Fibroblast of skin of back (primary cell): ENCODE measurements at regions not wholly inside any gene's neighbourhood (a gene's known extent, or its start where the extent isn't known, plus 50 kb on each side); places are given as distances from the start of the nearest gene placed in this dataset.

ENCODE experiments used
- DNase-seq: peaks from one replicate; pipeline ENCODE4 v3.0.0-alpha.2; 2013

DNA sequence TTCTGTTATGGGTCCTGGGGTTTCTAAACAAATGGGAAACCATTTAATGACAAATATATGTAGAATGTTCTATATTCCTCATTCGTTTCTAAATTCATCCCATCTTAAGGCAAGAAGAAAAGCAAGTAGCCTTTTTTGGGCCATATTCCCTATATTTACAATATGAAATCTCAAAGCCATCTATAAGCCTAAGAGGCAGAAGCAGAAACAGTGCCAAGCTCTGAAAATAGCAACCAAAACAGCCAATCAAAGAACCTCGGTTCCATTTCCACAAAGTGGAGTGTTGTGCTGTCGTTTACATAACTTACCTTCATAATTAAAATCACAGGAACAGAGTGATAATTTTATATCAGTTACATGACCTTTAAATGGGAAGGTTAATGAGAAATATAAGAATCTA is 330.6 kb upstream of the GATB start:
- DNase-seq: no peak

DNA sequence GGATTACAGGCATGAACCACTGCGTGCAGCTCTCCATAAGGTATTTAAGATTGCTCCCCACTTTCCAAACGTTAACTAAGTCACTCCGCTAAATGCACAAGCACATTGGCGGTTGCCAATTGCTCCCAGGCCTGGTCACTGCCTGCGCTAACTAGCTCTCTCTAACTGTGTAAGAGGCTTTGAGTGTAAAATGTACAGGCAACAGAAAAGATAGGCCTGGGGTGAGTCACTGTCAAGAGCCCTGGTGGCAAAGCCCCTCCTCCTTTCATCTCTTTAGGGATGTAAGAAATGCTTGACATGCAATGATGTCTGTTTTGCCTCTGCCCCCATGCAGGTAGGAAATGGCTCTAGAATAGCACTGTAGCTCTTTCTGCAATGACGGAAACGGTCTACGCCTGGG is 329.7 kb upstream of the GATB start:
- peak; percentile 89 for DNase-seq

DNA sequence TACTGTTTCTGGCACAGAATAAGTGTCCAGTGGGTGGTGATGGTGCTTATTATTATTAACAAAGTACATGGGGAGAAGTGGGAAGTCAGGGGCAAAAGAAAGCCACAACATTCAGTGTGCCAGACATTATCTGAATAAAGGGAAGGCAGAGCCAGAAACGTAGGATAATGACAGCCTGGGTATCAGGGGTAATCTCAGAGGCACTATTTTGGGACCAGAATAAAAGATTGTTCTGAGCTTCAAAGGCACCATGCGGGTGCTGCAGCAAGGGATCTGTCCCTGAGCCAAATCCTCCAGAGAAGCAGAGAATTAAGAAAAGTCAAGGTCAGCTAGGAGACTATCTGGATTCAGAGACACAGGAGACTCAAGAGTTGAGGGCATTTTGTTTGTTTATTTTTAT is 328.8 kb upstream of the GATB start:
- no peak for DNase-seq

DNA sequence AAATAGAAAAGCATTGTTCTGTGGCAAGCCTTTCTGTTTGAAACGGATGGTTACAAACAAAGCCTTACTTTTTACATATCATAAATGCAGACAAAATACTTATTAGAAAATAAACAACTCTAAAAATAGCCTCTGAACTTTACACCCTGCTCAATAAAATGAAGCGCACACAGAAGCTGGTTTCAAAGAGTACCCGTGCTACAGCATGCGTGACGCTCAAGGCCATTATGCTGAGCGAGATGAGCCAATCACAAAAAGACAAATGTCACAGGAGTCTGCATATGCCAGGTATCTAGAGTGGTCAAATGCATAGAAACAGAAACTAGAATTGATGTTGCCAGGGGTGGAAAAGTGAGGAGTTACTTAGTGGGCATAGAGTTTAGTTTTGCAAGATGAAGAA is 326.5 kb upstream of the GATB start:
- no peak for DNase-seq

DNA sequence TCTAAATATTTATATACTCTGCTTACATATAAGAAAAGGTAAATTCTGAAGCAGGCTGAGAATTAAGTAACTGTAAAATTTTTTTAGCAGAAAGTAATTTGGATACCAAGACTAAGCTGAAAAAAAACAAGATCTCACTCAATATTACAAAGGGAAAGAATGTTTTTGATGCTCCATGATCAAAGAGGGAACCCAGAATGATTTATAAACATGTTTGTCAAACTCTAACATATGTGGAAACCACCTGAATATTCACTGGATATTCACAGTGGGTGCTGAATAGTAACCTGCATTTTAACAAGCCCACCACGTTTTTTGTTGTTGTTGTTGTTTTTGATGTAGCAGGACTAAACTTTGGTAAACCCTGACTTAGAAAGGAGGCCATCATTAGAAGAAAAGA is 324.9 kb upstream of the GATB start:
- no peak for DNase-seq

DNA sequence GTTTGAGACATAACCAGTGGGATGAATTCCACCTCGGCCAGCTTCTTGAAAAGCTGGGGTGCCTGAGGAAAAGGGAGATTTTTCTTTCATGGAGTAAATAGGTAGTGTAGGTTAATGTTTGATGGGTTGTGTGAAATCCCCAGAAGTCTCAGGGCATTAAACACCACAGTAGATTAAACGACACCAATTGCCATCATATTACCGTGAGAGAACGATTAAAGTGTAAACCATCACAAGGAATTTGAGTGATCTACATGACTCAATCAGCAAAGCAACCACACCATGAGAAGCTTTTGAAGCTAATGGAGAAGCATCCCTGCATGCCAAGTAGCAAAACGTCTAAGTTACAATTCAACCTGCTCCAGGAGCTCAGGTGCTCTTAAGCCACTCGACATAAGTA is 322.5 kb upstream of the GATB start:
- DNase-seq: no peak

DNA sequence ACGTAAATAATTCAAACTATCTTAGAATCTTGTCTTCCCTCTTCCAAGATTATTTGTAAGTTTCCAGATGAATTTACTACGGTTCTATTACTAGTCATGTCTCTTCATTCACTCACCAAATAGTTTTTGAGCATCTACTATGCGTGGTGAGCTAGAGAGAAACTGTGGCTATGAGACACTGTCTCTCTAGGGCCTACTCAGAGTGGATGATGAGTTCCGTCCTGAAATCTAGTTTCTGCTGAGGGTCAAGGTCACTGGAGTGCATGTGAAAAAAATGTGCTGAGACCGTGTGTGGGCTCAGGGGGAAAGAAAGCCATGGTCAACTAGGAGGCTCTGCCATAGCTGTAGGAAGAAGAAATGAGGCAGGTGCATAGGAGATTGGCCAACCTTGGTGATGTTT is 320.2 kb upstream of the GATB start:
- DNase-seq: no peak

DNA sequence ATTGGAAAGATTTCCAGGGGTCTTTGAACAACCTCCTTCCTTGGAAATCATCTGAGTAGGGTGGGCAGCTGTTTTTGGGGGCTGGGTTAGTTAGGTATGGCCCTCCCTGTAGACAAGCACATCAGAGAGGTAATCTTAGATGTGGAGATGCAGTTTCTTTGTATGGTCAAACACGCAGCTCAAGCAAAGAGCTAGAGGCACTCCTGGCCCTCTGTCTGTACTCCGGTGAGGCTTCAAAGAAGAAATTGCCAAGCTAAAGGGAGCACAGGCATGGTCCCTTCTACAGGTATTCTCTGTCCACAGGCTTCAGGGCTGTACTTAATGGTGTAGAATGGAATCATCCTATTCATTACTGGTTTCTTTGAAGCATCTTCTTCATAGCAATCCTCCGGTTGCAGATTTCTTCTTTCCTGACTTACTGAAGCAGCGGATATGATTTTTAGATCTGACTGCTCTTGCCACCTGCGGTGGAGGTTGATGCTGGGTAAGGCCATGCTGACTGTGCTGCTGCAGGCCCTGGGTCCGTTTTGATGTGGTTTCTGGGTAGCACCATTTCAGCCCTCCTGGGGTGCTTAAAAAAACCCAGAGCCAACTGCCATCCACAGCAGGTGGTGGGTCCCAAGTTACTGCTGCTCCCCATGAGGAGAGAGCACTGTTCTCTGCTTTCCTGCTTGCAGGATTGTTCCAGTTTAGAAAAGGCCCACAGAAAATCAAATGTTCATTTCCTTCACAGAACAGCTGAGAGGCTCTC is 318.9 kb upstream of the GATB start:
- DNase-seq: no peak

DNA sequence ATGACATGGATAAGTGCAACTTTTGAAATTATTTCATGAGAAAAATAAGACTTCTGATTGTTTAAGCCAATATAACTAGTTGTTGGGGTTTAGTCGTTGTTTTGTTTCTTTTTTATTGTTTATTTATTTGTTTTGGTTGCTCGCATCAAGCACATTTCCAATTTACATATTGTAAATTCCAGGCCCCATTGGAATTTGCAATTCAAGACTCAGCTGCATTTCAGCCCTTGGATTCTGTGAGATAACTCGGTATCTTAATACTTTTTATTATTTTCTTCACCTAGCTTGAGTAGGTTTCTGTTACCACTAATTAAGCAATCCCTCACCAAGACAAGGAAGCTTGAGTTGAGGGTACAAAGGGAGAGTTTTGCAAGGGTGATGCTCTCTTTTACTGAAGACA is 318.3 kb upstream of the GATB start:
- no peak for DNase-seq

DNA sequence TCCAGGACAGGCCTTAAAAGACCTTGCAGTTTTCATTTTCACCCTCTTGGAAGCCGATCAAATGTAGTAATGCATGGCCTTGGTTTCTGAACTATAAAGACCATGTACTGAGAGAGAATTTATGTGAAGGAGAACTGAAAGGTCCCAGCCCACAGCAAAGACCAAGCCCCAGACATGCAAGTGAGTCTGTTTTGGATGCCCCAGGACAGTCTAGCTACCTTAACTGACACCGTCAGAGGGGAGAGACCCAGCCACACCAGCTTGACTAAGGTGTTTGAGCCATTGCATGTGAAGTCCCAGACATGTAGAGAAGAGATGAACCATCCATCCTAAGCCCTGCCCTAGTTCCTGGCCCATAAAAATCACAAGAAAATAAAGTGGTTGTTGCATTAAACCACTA is 316.8 kb upstream of the GATB start:
- no peak for DNase-seq

DNA sequence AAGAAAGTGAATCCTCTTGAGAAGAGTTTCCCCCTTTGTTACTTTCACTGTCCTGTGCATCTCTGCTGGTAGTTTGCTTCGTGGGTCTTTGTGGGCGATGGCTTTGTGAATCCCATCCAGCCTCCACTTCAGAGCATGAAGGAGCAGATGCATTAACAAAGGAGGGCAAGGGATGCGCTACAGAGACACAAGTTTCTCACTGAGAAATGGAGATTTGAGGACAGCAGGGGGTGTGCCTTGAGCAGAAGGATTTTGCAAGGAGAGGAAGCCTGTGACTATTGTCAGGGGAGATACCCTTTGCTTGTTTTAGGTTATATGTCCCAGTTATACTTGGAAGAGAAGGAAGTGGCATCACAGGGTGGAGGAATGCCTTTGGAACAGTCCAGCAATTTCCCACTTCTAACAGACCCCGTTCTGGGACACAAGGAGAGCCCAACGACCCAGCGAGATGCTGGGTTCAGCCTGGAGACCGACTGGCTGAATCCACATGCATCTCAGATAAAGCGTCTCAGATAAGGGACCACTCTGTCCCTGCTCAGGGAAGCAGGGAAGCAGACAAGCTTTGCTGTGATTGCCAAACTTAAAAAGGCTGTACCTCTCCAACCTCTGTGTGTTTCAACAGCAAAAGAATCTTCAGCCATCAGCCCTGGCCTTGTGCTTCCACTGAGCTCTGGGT is 314.6 kb upstream of the GATB start:
- no peak for DNase-seq

DNA sequence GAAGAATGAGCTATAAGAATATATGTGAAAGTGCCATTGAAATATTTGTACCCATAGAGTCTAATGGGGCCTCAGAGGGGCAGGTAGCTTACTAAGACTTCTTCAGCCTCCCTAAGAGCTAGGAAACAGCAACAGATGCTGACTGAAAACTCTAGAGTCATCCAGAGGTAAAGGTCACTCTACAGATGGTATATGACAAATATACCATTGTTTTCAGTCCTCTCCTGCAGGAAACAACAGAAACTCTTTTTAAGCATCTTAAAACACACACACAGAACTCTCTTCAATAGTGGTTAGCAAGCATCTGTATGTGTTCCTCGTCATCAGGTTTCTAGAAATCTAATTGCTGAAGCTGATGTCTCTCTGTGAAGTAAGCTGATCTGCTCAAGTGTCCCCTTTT is 313.8 kb upstream of the GATB start:
- DNase-seq: no peak

DNA sequence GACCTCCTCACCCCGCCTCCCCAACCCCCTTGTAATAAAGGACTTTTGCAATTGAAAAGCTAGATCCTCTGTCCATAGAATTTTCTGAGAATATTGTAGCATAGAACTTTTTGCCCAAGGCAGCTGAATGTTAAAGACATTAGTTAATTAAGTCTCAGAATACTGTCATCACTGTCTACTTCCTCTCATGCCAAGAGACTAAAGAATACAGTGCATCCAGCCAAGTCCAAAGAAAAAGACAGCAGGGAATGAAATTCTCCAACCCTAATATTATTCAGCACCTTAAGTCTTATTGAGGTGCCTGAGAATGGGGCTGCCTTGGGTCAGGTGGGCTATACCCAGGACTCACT is 313.3 kb upstream of the GATB start:
- no peak for DNase-seq

DNA sequence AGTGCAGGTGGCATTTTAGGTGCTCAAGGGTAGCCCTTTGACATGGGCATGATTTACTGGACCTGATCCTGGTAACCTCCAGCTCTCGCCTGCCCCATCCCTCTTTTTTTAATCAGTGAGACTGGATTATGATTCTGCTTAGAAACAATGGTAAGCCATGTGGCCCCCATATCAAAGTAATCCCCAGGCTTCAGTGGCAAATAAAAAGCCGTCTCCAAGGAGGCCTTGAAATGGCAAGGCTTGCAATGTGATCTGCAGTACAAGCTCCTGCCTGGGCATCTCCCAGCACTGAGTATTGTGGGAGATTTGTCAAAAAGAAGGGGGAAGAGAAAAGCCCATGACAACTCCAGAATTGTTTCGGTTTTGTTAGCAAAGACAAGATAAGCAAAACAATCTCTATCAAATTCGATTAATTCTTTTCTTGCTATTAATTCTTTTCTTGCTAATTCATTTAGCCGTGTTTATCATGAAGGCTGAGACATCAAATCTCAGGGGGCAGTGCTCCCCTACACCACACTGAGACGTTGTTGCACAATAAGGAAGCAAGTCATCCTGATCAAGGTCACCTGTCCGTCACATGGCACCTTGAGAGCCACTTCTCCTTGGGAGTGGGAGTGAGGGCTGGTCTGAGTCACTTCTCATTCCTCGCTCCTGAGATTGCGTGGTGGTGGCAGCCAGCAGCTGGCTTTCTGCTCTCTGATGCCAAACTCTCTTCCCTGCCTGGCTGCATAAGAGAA is 312.7 kb upstream of the GATB start:
- DNase-seq: no peak

DNA sequence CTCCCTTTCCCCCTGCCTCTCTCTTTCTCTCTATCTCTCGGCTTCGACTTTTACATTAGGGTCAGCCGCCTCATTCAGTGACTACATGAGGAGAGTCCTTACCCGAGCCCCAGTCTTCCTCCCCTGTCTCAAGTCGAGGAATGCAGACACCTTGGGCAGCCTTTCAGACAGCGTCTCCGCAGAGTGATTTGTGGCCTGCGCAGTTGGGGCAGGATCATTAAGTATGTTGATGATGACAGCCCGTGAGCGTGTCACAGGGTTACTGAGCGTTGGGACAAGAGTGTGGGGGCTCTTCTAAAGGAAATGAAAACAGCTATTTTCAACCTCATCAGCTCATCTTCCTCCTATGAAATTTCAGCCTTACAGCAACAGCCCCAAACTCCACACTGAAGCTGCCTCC is 312.1 kb upstream of the GATB start:
- no peak for DNase-seq

DNA sequence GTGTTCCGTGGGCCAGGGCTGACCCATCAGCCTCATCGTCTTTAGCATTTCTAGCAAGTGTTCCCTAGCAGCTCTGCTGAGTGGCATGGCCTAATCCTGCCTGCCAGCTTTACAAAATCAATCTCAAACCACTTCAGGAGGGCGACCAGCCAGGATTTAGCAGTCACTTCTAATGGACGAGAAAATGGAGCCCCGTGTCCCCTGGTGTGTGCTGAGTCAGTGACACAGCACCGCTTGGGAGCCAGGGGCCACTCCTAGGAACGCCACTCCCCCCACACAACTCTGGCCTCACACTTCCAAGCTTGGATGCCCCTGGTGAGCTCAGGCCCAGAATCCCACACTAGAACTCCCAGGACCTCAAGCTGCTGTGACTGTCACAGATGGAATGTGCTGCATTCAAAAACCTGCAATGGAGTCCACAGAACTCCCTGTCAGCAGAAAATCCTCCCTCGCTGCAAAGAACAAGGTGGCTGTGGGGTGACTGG is 311.2 kb upstream of the GATB start:
- DNase-seq: peak; percentile 18

DNA sequence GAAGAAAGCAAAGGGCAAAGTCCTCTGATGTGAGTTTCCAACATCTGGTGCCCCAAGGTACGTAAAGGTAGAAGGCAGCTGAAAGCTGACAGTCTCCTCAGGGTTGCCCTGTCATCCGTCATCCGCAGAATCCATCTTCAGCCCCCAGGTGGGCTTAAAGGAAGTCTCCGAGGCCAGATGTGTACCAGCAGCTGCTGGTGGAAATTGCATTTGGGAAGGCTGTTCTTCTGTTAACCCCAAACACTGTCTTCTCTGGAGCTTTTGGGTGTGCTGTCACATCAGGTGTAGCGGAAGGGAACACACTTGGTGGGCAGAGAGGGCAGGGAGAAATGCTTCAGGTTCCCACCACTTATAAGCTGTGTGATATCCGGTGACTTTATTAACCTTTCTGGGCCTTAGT is 310.0 kb upstream of the GATB start:
- DNase-seq: no peak

DNA sequence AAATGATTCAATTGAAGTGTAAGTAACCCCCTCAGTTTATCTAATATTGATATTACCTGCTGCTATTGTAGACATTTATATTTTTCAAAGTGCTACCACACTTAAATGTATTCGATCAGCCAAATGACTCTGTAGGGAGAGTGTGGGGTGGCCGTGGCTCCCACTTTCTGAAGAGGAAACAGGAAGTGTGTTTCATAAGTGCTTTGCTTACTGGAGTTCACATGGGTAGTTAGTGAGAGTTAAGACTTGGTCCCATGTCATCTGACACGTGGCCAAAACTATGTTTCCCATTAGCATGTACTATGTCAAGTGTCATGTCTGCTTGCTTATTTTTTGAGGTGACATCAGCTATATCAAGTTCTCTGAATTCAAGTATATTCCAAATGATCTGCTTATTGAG is 308.1 kb upstream of the GATB start:
- DNase-seq: no peak

DNA sequence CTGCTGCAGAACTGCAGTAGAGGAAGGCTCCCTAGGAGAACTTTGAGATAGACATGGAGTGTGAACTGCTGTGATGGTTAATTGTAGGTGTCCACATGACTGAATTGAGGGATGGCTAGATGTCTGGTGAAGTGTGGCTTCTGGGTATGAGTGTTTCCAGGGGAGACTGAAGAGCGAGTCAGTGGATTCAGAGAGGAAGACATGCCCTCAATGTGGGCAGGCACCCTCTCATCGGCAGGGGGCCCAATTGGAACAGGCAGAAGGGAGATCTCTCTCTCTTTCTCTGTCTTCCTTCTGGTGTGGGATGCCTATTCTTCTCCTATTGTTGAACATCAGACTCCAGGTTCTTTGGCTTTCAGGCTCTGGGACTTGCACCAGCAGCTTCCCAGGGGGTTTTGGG is 304.7 kb upstream of the GATB start:
- DNase-seq: no peak

DNA sequence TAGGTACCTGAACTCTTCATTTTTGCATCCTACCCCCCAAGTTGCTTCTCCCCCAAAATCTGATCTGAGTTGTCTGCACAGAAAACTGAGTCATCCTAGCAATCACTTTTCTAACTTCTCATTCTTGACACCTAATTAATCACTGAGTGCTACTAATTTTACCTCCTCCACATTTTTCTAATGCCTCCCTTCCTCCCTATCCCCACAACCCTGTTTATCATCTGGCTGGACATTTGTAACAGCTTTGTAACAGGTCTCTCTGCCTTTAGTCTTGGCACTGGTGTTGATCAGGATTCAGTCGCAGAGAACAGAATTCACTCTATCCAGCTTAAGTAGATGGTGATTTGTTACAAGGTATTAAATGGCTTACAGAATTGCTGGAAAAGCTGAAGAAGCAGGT is 303.9 kb upstream of the GATB start:
- DNase-seq: no peak

DNA sequence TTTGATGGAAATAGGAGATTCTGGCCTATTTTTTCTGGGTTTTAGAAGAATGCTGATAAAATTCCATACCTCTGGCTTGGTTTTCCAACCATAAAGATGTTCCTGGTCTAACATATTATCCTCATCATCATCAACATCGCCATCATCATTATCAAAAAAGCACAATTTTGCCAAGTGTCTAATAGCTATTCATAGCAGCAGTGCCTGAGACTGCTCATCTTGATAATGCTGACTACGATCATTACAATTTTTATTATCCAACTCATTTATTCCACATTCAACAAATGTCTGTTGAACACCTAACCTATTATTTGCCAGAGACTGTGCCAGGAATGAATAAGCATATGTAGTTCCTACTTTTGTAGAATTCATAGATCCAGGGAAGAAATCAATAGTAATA is 303.5 kb upstream of the GATB start:
- DNase-seq: no peak

DNA sequence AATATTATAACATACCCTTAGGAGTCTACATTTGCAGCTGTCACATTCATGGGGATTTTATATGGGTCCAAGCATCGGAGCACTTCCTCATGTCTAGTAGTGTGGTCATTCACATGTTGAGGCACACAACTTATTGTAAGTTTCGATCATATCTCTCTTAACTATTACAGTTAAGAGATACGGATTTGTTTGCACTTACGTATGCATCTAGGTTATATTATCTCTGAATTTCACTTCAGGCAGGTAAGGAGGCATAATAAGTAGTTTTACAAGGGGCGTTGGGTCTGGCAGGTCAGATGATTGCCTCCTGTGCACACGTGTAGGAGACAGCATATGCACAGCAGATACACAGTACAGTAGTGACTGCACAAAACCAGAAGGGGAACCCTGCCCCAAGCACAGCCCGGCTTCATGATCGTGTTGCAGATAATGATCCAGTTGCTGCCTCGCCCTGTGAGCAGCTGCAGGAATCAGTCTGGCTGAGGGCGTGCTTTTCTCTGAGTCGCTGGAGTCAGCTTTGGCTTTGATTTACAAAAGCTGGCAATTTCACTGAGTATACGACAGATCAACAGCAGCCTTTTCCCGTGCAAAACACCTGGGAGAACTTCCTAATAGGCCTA is 302.9 kb upstream of the GATB start:
- no peak for DNase-seq

DNA sequence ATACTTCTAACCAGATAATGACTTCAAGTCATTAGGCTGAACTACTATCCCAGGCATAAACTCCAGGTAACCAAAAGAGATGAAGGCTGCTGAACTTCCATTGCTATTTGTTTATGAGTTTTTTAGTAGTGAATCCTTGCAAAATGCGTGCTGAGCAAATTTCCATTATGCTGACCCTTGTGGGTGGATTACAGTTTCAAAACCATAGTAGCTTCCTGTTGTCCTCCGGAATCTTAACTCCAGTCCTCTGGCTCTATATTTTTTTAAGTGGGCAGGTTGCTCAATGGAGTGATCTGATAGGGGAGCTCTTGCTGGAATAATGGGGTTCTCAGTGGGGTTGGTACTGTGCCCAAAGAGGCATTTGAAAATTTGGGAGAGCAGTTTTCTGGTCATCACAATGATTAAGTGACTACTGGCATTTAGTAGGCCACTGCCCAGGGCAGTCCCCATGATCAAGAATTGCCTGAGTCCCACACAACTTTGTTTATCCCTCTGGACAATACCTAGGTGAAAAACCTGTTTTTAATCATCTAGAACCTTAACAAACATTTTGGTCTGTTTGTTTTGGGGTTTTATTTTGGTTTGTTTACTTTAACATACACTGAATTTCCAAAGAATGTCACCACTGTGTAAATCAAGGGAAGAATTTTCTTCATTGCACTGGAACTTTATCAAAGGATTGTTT is 302.3 kb upstream of the GATB start:
- DNase-seq: no peak
